ENCODE measurements at regions not wholly inside any gene's neighbourhood (a gene's known extent, or its start where the extent isn't known, plus 50 kb on each side); places are given as distances from the start of the nearest gene placed in this dataset.

DNA sequence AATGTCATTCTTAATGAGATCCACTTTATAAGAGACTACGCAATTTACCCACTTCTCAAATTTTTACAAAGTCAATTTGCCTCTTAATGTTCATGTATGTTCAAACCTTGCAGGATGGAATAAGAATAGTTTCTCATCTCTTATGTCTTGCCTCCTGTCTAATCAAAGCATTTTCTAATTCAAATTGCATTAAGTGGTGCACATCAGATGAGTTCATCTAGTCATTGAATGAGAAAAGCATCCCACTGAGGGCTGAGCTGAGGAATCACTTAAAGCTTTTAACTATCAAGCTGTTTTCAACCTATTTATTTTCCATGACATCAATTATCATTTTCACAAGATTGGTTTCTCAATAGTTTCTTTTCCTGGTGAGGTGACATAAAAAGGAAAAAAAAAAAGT lies 1964.0 kb downstream of the PCDH7 start:
- CTCF ChIA-PET (ENCODE audit: unreplicated experiment) = no interaction called here
- H3K36me3 ChIP-seq (ENCODE audit: insufficient read depth, low read length) = no peaks in the 10 kb centered on the region
- no peaks in the 10 kb centered on the region for H3K9me3 ChIP-seq (ENCODE audit: low read length)
- no peaks in the 10 kb centered on the region for H4K20me1 ChIP-seq (ENCODE audit: insufficient read depth, low read length)
- no peaks in the 10 kb centered on the region for H3K79me2 ChIP-seq (ENCODE audit: insufficient read depth, low read depth, low read length)
- no peak for DNase-seq (ENCODE audit: low spot score)
- intact Hi-C loops (cut with micrococcal nuclease; ENCODE audit: unreplicated experiment) = no loop called here
- BruUV-seq (replicated peaks) = no TSS peak
- no peak overlapping the region for H3K27ac ChIP-seq (ENCODE audit: low read depth, low read length, poor library complexity, severe bottlenecking)
- no peaks in the 10 kb centered on the region for H3K9me2 ChIP-seq (ENCODE audit: insufficient read depth, low read length)
- H3K4me2 ChIP-seq (ENCODE audit: low read length) = no peak overlapping the region
- H3K4me1 ChIP-seq (ENCODE audit: insufficient read depth, low read length, poor library complexity, severe bottlenecking) = no peaks in the 10 kb centered on the region
- no peak overlapping the region for H3K4me3 ChIP-seq (ENCODE audit: low read depth, low read length, poor library complexity, severe bottlenecking)
- no peak overlapping the region for H2AFZ ChIP-seq (ENCODE audit: low read length)
- TF ChIP-seq, protein P1, sequence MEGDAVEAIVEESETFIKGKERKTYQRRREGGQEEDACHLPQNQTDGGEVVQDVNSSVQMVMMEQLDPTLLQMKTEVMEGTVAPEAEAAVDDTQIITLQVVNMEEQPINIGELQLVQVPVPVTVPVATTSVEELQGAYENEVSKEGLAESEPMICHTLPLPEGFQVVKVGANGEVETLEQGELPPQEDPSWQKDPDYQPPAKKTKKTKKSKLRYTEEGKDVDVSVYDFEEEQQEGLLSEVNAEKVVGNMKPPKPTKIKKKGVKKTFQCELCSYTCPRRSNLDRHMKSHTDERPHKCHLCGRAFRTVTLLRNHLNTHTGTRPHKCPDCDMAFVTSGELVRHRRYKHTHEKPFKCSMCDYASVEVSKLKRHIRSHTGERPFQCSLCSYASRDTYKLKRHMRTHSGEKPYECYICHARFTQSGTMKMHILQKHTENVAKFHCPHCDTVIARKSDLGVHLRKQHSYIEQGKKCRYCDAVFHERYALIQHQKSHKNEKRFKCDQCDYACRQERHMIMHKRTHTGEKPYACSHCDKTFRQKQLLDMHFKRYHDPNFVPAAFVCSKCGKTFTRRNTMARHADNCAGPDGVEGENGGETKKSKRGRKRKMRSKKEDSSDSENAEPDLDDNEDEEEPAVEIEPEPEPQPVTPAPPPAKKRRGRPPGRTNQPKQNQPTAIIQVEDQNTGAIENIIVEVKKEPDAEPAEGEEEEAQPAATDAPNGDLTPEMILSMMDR (conservative IDR thresholded peaks at IDR 0.05; ENCODE audit: low read length) = no peak
- TF ChIP-seq EZH2phosphoT487 (IDR thresholded peaks at IDR 0.05; ENCODE audit: borderline replicate concordance, low read depth, low read length) = no peak
- POLR2A ChIA-PET = interaction anchor here (0.6 to 1.2 kb wide), 2 partner anchors 29 to 1135 kb away, joined by 3 read pairs; no protein-coding TSS in a partner anchor

DNA sequence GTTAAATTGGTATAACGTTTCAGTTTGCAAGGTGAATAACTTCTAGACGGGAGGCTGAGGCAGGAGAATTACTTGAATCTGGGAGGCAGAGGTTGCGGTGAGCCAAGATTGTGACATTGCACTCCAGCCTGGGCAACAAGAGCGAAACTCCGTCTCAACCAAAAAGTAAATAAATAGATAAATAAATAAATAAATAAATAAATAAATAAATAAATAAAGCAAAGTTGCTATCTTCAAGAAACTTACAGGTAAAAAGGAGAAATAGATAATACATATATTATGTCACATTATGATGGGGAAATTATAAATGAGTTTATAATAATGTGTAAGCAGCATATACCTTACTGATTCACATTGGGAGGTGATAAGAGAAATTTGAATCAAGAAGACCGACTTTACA lies 1966.0 kb downstream of the PCDH7 start:
- CTCF ChIA-PET (ENCODE audit: unreplicated experiment) = no interaction called here
- Histone ChIP-seq H3K79me2 (ENCODE audit: insufficient read depth, low read depth, low read length) (no peaks in the 10 kb centered on the region), H3K9me2 (ENCODE audit: insufficient read depth, low read length) (no peaks in the 10 kb centered on the region; the same call in 1 of the 2 replicates), H3K27ac (ENCODE audit: low read depth, low read length, poor library complexity, severe bottlenecking) (no peak overlapping the region), H3K4me1 (ENCODE audit: insufficient read depth, low read length, poor library complexity, severe bottlenecking) (no peaks in the 10 kb centered on the region), H4K20me1 (ENCODE audit: insufficient read depth, low read length) (no peaks in the 10 kb centered on the region), H3K4me3 (ENCODE audit: low read depth, low read length, poor library complexity, severe bottlenecking) (no peak overlapping the region), H3K9me3 (ENCODE audit: low read length) (no peaks in the 10 kb centered on the region), H3K36me3 (ENCODE audit: insufficient read depth, low read length) (no peaks in the 10 kb centered on the region), H3K4me2 (ENCODE audit: low read length) (no peak overlapping the region), H2AFZ (ENCODE audit: low read length) (no peak overlapping the region)
- BruUV-seq (replicated peaks) = no TSS peak
- DNase-seq (ENCODE audit: low spot score) = no peak
- intact Hi-C loops (cut with micrococcal nuclease; ENCODE audit: unreplicated experiment) = no loop called here
- POLR2A ChIA-PET = no interaction called here
- no peak for TF ChIP-seq EZH2phosphoT487 (IDR thresholded peaks at IDR 0.05; ENCODE audit: borderline replicate concordance, low read depth, low read length)
- TF ChIP-seq, protein P1 (conservative IDR thresholded peaks at IDR 0.05; ENCODE audit: low read length) = no peak

DNA sequence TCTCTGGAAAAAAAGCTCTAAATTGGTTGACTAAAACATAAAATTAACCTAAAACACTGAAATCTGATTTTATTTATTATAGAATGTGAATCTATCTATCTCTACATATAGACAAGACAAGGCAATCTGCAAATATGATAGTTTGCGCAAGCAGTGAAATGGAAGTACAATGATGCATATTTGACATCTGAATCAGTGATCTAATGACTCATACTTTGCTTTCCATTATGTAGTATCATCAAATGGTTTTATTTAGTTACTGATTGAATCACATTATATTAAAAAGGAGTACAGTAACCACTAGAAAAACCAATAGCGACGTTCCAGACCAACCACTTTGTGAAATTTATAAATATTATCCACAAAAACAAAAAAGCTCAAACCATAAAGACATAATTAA lies 1969.3 kb downstream of the PCDH7 start:
- Histone ChIP-seq H4K20me1 (ENCODE audit: insufficient read depth, low read length) (no peaks in the 10 kb centered on the region), H2AFZ (ENCODE audit: low read length) (no peak overlapping the region), H3K36me3 (ENCODE audit: insufficient read depth, low read length) (no peaks in the 10 kb centered on the region), H3K4me3 (ENCODE audit: low read depth, low read length, poor library complexity, severe bottlenecking) (no peak overlapping the region), H3K4me2 (ENCODE audit: low read length) (no peak overlapping the region), H3K9me2 (ENCODE audit: insufficient read depth, low read length) (no peaks in the 10 kb centered on the region; the same call in 1 of the 2 replicates), H3K4me1 (ENCODE audit: insufficient read depth, low read length, poor library complexity, severe bottlenecking) (no peaks in the 10 kb centered on the region), H3K27ac (ENCODE audit: low read depth, low read length, poor library complexity, severe bottlenecking) (no peak overlapping the region), H3K79me2 (ENCODE audit: insufficient read depth, low read depth, low read length) (no peaks in the 10 kb centered on the region), H3K9me3 (ENCODE audit: low read length) (no peaks in the 10 kb centered on the region)
- TF ChIP-seq EZH2phosphoT487 (IDR thresholded peaks at IDR 0.05; ENCODE audit: borderline replicate concordance, low read depth, low read length) = no peak
- TF ChIP-seq, protein P1 (conservative IDR thresholded peaks at IDR 0.05; ENCODE audit: low read length) = no peak
- CTCF ChIA-PET (ENCODE audit: unreplicated experiment) = no interaction called here
- intact Hi-C loops (cut with micrococcal nuclease; ENCODE audit: unreplicated experiment) = no loop called here
- no TSS peak for BruUV-seq (replicated peaks)
- no peak for DNase-seq (ENCODE audit: low spot score)
- POLR2A ChIA-PET = no interaction called here
